ENCODE measurements at regions not wholly inside any gene's neighbourhood (a gene's known extent, or its start where the extent isn't known, plus 50 kb on each side); places are given as distances from the start of the nearest gene placed in this dataset.

GRCh38 chr12:124464062-124464461 is 103.3 kb downstream of the NCOR2 start:
- Histone ChIP-seq H3K27ac (ENCODE audit: low read length) (no peak overlapping the region), H2AFZ (ENCODE audit: low read length) (no peak overlapping the region), H3K9me3 (replicated peaks; ENCODE audit: insufficient read depth, low read length) (no peaks in the 10 kb centered on the region), H3K4me3 (ENCODE audit: low read length) (no peak overlapping the region), H3K9me2 (replicated peaks; ENCODE audit: insufficient read depth, low read length) (no peaks in the 10 kb centered on the region), H3K9ac (ENCODE audit: low read length) (no peak overlapping the region), H4K20me1 (ENCODE audit: insufficient read depth, low read length) (no peaks in the 10 kb centered on the region), H3K27me3 (replicated peaks; ENCODE audit: insufficient read depth, low read length) (no peaks in the 10 kb centered on the region), H3K79me2 (ENCODE audit: low read length) (peaks cover 3% of the 10 kb centered on the region), H3F3A (ENCODE audit: insufficient read depth, low read length) (no peaks in the 10 kb centered on the region), H3K4me1 (ENCODE audit: low read length) (no peaks in the 10 kb centered on the region), H3K36me3 (replicated peaks; ENCODE audit: insufficient read depth, low read length) (no peaks in the 10 kb centered on the region), H3K4me2 (ENCODE audit: low read depth, low read length) (no peak overlapping the region)
- TF ChIP-seq EZH2phosphoT487 (IDR thresholded peaks at IDR 0.05; ENCODE audit: low read length) (no peak), EZH2 (optimal IDR thresholded peaks at IDR 0.05; ENCODE audit: low read depth, low read length) (no peak), CTCF (IDR thresholded peaks at IDR 0.05; ENCODE audit: low read length) (no peak)
- DNase-seq, result no peak

GRCh38 chr12:124463341-124463921 is 104.0 kb downstream of the NCOR2 start:
- Histone ChIP-seq H3K27ac (ENCODE audit: low read length) (no peak overlapping the region), H2AFZ (ENCODE audit: low read length) (no peak overlapping the region), H3K9me3 (replicated peaks; ENCODE audit: insufficient read depth, low read length) (no peaks in the 10 kb centered on the region), H4K20me1 (ENCODE audit: insufficient read depth, low read length) (no peaks in the 10 kb centered on the region), H3K27me3 (replicated peaks; ENCODE audit: insufficient read depth, low read length) (no peaks in the 10 kb centered on the region), H3K9ac (ENCODE audit: low read length) (no peak overlapping the region), H3K79me2 (ENCODE audit: low read length) (no peaks in the 10 kb centered on the region; the same call in none of the 2 replicates), H3K4me1 (ENCODE audit: low read length) (no peaks in the 10 kb centered on the region), H3F3A (ENCODE audit: insufficient read depth, low read length) (no peaks in the 10 kb centered on the region), H3K4me2 (ENCODE audit: low read depth, low read length) (no peak overlapping the region), H3K4me3 (ENCODE audit: low read length) (no peak overlapping the region), H3K9me2 (replicated peaks; ENCODE audit: insufficient read depth, low read length) (no peaks in the 10 kb centered on the region), H3K36me3 (replicated peaks; ENCODE audit: insufficient read depth, low read length) (no peaks in the 10 kb centered on the region)
- DNase-seq, result no peak
- TF ChIP-seq CTCF (IDR thresholded peaks at IDR 0.05; ENCODE audit: low read length) (no peak), EZH2phosphoT487 (IDR thresholded peaks at IDR 0.05; ENCODE audit: low read length) (no peak), EZH2 (optimal IDR thresholded peaks at IDR 0.05; ENCODE audit: low read depth, low read length) (no peak)

- no peaks in the 10 kb centered on the region for H3K4me1 ChIP-seq (ENCODE audit: low read length)
- TF ChIP-seq CTCF (IDR thresholded peaks at IDR 0.05; ENCODE audit: low read length), result no peak
- no peaks in the 10 kb centered on the region; the same call in none of the 2 replicates for H3K79me2 ChIP-seq (ENCODE audit: low read length)
- H3K4me2 ChIP-seq (ENCODE audit: low read depth, low read length), result no peak overlapping the region
- H2AFZ ChIP-seq (ENCODE audit: low read length), result no peak overlapping the region
- H3K36me3 ChIP-seq (replicated peaks; ENCODE audit: insufficient read depth, low read length), result no peaks in the 10 kb centered on the region
- no peak overlapping the region for H3K27ac ChIP-seq (ENCODE audit: low read length)
- DNase-seq, result no peak
- H4K20me1 ChIP-seq (ENCODE audit: insufficient read depth, low read length), result no peaks in the 10 kb centered on the region
- H3K27me3 ChIP-seq (replicated peaks; ENCODE audit: insufficient read depth, low read length), result no peaks in the 10 kb centered on the region
- no peak overlapping the region for H3K9ac ChIP-seq (ENCODE audit: low read length)
- no peaks in the 10 kb centered on the region for H3K9me2 ChIP-seq (replicated peaks; ENCODE audit: insufficient read depth, low read length)
- H3K4me3 ChIP-seq (ENCODE audit: low read length), result no peak overlapping the region
- H3F3A ChIP-seq (ENCODE audit: insufficient read depth, low read length), result 0 out of 2 replicates have a peak, but pooled peaks cover 1% of the 10 kb centered on the region
- no peaks in the 10 kb centered on the region for H3K9me3 ChIP-seq (replicated peaks; ENCODE audit: insufficient read depth, low read length)
Observed at GRCh38 chr12:124462750-124463149, 104.7 kb downstream of the NCOR2 start.
